ENCODE measurements at regions not wholly inside any gene's neighbourhood (a gene's known extent, or its start where the extent isn't known, plus 50 kb on each side); places are given as distances from the start of the nearest gene placed in this dataset.

DNA sequence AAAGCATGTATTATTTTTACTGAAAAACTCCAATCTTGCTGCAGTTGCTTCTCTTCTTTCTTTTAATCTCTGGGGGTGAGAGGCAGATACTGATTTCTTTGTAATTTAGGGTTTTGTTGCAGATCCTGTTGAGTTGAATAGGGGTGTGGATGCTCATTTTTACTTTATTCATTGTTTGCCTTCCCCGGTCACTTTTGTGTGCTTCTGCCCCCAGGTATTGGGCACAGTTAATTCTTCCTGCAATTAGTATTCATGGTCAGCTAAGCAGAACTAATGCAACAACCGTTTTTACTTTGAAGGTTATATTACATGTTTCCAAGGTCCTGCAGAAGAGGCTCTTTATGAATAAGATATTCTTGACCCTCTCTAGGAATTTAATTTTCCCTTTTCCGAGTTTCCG, 96.4 kb downstream of the BUB3 start:
- TF ChIP-seq POLR2A (IDR thresholded peaks at IDR 0.05; ENCODE audit: low read depth, low read length) (no peak), POLR2AphosphoS5 (IDR thresholded peaks at IDR 0.05; ENCODE audit: low read depth, low read length) (no peak), TAF1 (IDR thresholded peaks at IDR 0.05; ENCODE audit: low read depth, low read length) (no peak)
